Suprapubic skin (tissue), 4 donors: ENCODE measurements at regions not wholly inside any gene's neighbourhood (a gene's known extent, or its start where the extent isn't known, plus 50 kb on each side); places are given as distances from the start of the nearest gene placed in this dataset.

Experiments used
- DNase-seq, 2 donors: peaks; one replicate each; pipeline ENCODE4 v3.0.0-alpha.2; 2019; ENCODE audit warnings: low spot score in 2 of 2
- H3K27ac ChIP-seq: fragments of 200-600 bp; sonication (generic); one replicate; pipeline ENCODE4 v1.5.1; 2019
- H3K27me3 ChIP-seq: fragments of 200-600 bp; sonication (generic); one replicate; pipeline ENCODE4 v1.5.1; 2019
- H3K36me3 ChIP-seq: fragments of 200-600 bp; sonication (generic); one replicate; pipeline ENCODE4 v1.5.1; 2019
- H3K4me1 ChIP-seq: fragments of 200-600 bp; sonication (generic); one replicate; pipeline ENCODE4 v1.5.1; 2019
- H3K4me3 ChIP-seq: fragments of 200-600 bp; sonication (generic); one replicate; pipeline ENCODE4 v1.5.1; 2019; ENCODE audit warnings: mild to moderate bottlenecking
- H3K9me3 ChIP-seq: fragments of 200-600 bp; sonication (generic); one replicate; pipeline ENCODE4 v1.5.1; 2019
- EP300 ChIP-seq: sonication (generic); formaldehyde crosslinking; IDR thresholded peaks from one replicate; pipeline ENCODE4 v1.6.1; 2017; ENCODE audit warnings: antibody characterized with exemption
- POLR2A ChIP-seq, 2 donors: fragments of 450-650 bp; IDR thresholded peaks; one replicate each; pipeline ENCODE4 v1.6.1; 2017; ENCODE audit warnings: antibody characterized with exemption in 2 of 2, mild to moderate bottlenecking in 2 of 2, moderate library complexity in 2 of 2
- POLR2AphosphoS5 ChIP-seq, 3 donors: sonication (generic); formaldehyde crosslinking; IDR thresholded peaks; one replicate each; pipeline ENCODE4 v1.6.1; 2017; ENCODE audit warnings: antibody characterized with exemption in 3 of 3
- WGBS: methylation state at CpG from one replicate; pipeline ENCODE4 v1.1.5; 2018; 5-methylcytosine and 5-hydroxymethylcytosine counted together
- TF ChIP-seq, protein P1 (sequence below), 2 donors: fragments of 200-600 bp in 1 of 2; fragments of 450-650 bp in 1 of 2; sonication (generic) in 1 of 2; IDR thresholded peaks; one replicate each; pipeline ENCODE4 v1.5.1; 2016 to 2019; ENCODE audit warnings: antibody characterized with exemption in 2 of 2, mild to moderate bottlenecking in 1 of 2, moderate library complexity in 1 of 2

GRCh38 chr10:54985732-54986131 is 184.7 kb upstream of the PCDH15 start:
- TF ChIP-seq POLR2AphosphoS5 (IDR thresholded peaks at IDR 0.05) (no peak), POLR2A (IDR thresholded peaks at IDR 0.05) (no peak), EP300 (no peak)
- TF ChIP-seq, protein P1, sequence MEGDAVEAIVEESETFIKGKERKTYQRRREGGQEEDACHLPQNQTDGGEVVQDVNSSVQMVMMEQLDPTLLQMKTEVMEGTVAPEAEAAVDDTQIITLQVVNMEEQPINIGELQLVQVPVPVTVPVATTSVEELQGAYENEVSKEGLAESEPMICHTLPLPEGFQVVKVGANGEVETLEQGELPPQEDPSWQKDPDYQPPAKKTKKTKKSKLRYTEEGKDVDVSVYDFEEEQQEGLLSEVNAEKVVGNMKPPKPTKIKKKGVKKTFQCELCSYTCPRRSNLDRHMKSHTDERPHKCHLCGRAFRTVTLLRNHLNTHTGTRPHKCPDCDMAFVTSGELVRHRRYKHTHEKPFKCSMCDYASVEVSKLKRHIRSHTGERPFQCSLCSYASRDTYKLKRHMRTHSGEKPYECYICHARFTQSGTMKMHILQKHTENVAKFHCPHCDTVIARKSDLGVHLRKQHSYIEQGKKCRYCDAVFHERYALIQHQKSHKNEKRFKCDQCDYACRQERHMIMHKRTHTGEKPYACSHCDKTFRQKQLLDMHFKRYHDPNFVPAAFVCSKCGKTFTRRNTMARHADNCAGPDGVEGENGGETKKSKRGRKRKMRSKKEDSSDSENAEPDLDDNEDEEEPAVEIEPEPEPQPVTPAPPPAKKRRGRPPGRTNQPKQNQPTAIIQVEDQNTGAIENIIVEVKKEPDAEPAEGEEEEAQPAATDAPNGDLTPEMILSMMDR (IDR thresholded peaks at IDR 0.05): no peak
- H3K4me3 ChIP-seq: no peak overlapping the region
- 31% methylated on average over 1 of the region's 1 CpG for WGBS
- no peaks in the 10 kb centered on the region for H3K9me3 ChIP-seq
- no peaks in the 10 kb centered on the region for H3K4me1 ChIP-seq
- DNase-seq: no peak
- no peaks in the 10 kb centered on the region for H3K36me3 ChIP-seq
- no peaks in the 10 kb centered on the region for H3K27me3 ChIP-seq
- no peak overlapping the region for H3K27ac ChIP-seq

DNA sequence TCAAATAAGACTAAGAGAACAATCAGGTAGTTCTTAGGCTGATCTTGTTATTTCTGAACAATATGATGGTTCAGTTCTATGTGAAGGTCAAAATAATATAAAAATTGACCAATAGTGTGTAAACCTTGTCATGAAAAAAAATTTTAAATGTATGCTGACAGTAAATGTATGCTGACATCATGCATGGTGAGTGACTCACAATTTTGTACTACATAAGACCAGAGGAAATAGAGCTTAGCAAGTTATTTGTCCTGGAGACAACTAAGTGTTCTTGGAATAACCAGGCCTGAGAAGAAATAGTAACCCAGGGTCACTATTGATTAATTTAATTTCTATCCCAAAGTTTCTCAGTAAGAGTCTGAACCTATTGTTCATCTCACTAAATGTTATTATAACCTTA is 182.2 kb upstream of the PCDH15 start:
- Histone ChIP-seq H3K27ac (no peak overlapping the region), H3K4me3 (no peak overlapping the region), H3K9me3 (no peaks in the 10 kb centered on the region), H3K36me3 (no peaks in the 10 kb centered on the region), H3K27me3 (no peaks in the 10 kb centered on the region), H3K4me1 (no peaks in the 10 kb centered on the region)
- DNase-seq: no peak
- TF ChIP-seq POLR2A (IDR thresholded peaks at IDR 0.05) (no peak), EP300 (no peak), POLR2AphosphoS5 (IDR thresholded peaks at IDR 0.05) (no peak)
- TF ChIP-seq, protein P1 (IDR thresholded peaks at IDR 0.05): no peak

GRCh38 chr10:54962134-54962900 is 161.3 kb upstream of the PCDH15 start:
- Histone ChIP-seq H3K27ac (no peak overlapping the region), H3K4me3 (no peak overlapping the region), H3K9me3 (no peaks in the 10 kb centered on the region), H3K4me1 (no peaks in the 10 kb centered on the region), H3K36me3 (no peaks in the 10 kb centered on the region), H3K27me3 (no peaks in the 10 kb centered on the region)
- no peak for DNase-seq
- TF ChIP-seq POLR2A (IDR thresholded peaks at IDR 0.05) (no peak), EP300 (no peak), POLR2AphosphoS5 (IDR thresholded peaks at IDR 0.05) (no peak)
- TF ChIP-seq, protein P1 (IDR thresholded peaks at IDR 0.05): no peak
- WGBS: 68% methylated on average over 6 of the region's 6 CpGs

- TF ChIP-seq, protein P1 (IDR thresholded peaks at IDR 0.05): no peak
- TF ChIP-seq POLR2A (IDR thresholded peaks at IDR 0.05) (no peak), POLR2AphosphoS5 (IDR thresholded peaks at IDR 0.05) (no peak), EP300 (no peak)
- 85% methylated on average over 4 of the region's 4 CpGs for WGBS
Observed at GRCh38 chr10:54961040-54961439, 160.0 kb upstream of the PCDH15 start.

DNA sequence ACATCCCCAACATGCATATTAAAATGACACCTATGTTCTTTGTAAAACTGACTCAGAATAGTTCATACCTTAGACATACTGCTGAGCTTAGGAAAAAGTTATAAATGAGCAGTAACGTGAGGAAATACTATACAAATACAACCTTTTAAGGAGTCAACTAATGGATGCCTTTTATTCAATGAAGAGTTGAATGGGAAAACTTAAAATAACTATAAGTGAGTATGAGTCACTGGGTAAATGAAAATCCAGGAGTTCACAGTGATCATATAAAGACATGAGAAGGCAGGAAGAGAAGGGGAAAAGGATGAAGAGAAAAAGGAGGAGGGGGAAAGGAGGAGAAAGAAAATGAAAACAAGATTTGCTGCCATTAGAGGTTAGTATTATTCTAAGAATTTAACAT is 157.8 kb upstream of the PCDH15 start:
- no peak for TF ChIP-seq EP300
- TF ChIP-seq POLR2A (IDR thresholded peaks at IDR 0.05): no peak
- TF ChIP-seq POLR2AphosphoS5 (IDR thresholded peaks at IDR 0.05): no peak
- TF ChIP-seq, protein P1 (IDR thresholded peaks at IDR 0.05): no peak
- WGBS: 48% methylated on average over 1 of the region's 1 CpG

More at GRCh38 chr10:54961040-54961439, 160.0 kb upstream of the PCDH15 start:
- H3K27ac ChIP-seq: no peak overlapping the region
- H3K27me3 ChIP-seq: no peaks in the 10 kb centered on the region
- H3K4me3 ChIP-seq: no peak overlapping the region
- no peaks in the 10 kb centered on the region for H3K4me1 ChIP-seq
- no peaks in the 10 kb centered on the region for H3K9me3 ChIP-seq
- no peaks in the 10 kb centered on the region for H3K36me3 ChIP-seq
- DNase-seq: peak in 1 of 2 donors; percentile 71

More for the DNA sequence above, 157.8 kb upstream of the PCDH15 start:
- H3K27me3 ChIP-seq: no peaks in the 10 kb centered on the region
- no peaks in the 10 kb centered on the region for H3K36me3 ChIP-seq
- no peak for DNase-seq
- no peaks in the 10 kb centered on the region for H3K4me1 ChIP-seq
- H3K4me3 ChIP-seq: no peak overlapping the region
- no peaks in the 10 kb centered on the region for H3K9me3 ChIP-seq
- H3K27ac ChIP-seq: no peak overlapping the region
